ENCODE measurements at regions not wholly inside any gene's neighbourhood (a gene's known extent, or its start where the extent isn't known, plus 50 kb on each side); places are given as distances from the start of the nearest gene placed in this dataset.

GRCh38 chr5:67481362-67481761, 284.8 kb upstream of the CD180 start:
- TF ChIP-seq TAF1 (IDR thresholded peaks at IDR 0.05; ENCODE audit: borderline replicate concordance, insufficient read depth, low read length) (no peak), POLR2AphosphoS5 (IDR thresholded peaks at IDR 0.05; ENCODE audit: low read depth, low read length) (no peak), REST (IDR thresholded peaks at IDR 0.05; ENCODE audit: insufficient read depth in 1 of 2, low read depth in 2 of 2, low read length in 2 of 2) (no peak), FOXP2 (optimal IDR thresholded peaks at IDR 0.05; ENCODE audit: borderline replicate concordance, extremely low read depth, extremely low read length, insufficient read depth) (no peak), SIN3A (IDR thresholded peaks at IDR 0.05; ENCODE audit: borderline replicate concordance, insufficient read depth, low read length) (no peak)

- TF ChIP-seq SIN3A (IDR thresholded peaks at IDR 0.05; ENCODE audit: borderline replicate concordance, insufficient read depth, low read length): no peak
- no peak for TF ChIP-seq POLR2AphosphoS5 (IDR thresholded peaks at IDR 0.05; ENCODE audit: low read depth, low read length)
- no peak for TF ChIP-seq REST (IDR thresholded peaks at IDR 0.05; ENCODE audit: insufficient read depth in 1 of 2, low read depth in 2 of 2, low read length in 2 of 2)
- no peak for TF ChIP-seq TAF1 (IDR thresholded peaks at IDR 0.05; ENCODE audit: borderline replicate concordance, insufficient read depth, low read length)
- TF ChIP-seq FOXP2 (optimal IDR thresholded peaks at IDR 0.05; ENCODE audit: borderline replicate concordance, extremely low read depth, extremely low read length, insufficient read depth): no peak
Measured at GRCh38 chr5:67478337-67478736, 281.7 kb upstream of the CD180 start.

- TF ChIP-seq TAF1 (IDR thresholded peaks at IDR 0.05; ENCODE audit: borderline replicate concordance, insufficient read depth, low read length) (no peak), FOXP2 (optimal IDR thresholded peaks at IDR 0.05; ENCODE audit: borderline replicate concordance, extremely low read depth, extremely low read length, insufficient read depth) (no peak), POLR2AphosphoS5 (IDR thresholded peaks at IDR 0.05; ENCODE audit: low read depth, low read length) (no peak), REST (IDR thresholded peaks at IDR 0.05; ENCODE audit: insufficient read depth in 1 of 2, low read depth in 2 of 2, low read length in 2 of 2) (no peak), SIN3A (IDR thresholded peaks at IDR 0.05; ENCODE audit: borderline replicate concordance, insufficient read depth, low read length) (no peak)
Measured at GRCh38 chr5:67476995-67477394, 280.4 kb upstream of the CD180 start.

- TF ChIP-seq REST (IDR thresholded peaks at IDR 0.05; ENCODE audit: insufficient read depth in 1 of 2, low read depth in 2 of 2, low read length in 2 of 2) (no peak), POLR2AphosphoS5 (IDR thresholded peaks at IDR 0.05; ENCODE audit: low read depth, low read length) (no peak), FOXP2 (optimal IDR thresholded peaks at IDR 0.05; ENCODE audit: borderline replicate concordance, extremely low read depth, extremely low read length, insufficient read depth) (no peak), TAF1 (IDR thresholded peaks at IDR 0.05; ENCODE audit: borderline replicate concordance, insufficient read depth, low read length) (no peak), SIN3A (IDR thresholded peaks at IDR 0.05; ENCODE audit: borderline replicate concordance, insufficient read depth, low read length) (no peak)
Measured at GRCh38 chr5:67476531-67476930, 279.9 kb upstream of the CD180 start.

- no peak for TF ChIP-seq TAF1 (IDR thresholded peaks at IDR 0.05; ENCODE audit: borderline replicate concordance, insufficient read depth, low read length)
- no peak for TF ChIP-seq REST (IDR thresholded peaks at IDR 0.05; ENCODE audit: insufficient read depth in 1 of 2, low read depth in 2 of 2, low read length in 2 of 2)
- no peak for TF ChIP-seq POLR2AphosphoS5 (IDR thresholded peaks at IDR 0.05; ENCODE audit: low read depth, low read length)
- TF ChIP-seq SIN3A (IDR thresholded peaks at IDR 0.05; ENCODE audit: borderline replicate concordance, insufficient read depth, low read length): no peak
- TF ChIP-seq FOXP2 (optimal IDR thresholded peaks at IDR 0.05; ENCODE audit: borderline replicate concordance, extremely low read depth, extremely low read length, insufficient read depth): no peak
Measured at GRCh38 chr5:67475489-67475888, 278.9 kb upstream of the CD180 start.

Measured in PFSK-1 (cell line).